Neural cell (in vitro differentiated cells): ENCODE measurements at regions not wholly inside any gene's neighbourhood (a gene's known extent, or its start where the extent isn't known, plus 50 kb on each side); places are given as distances from the start of the nearest gene placed in this dataset.

Experiments
- CTCF ChIP-seq: fragments of 450-650 bp; IDR thresholded peaks from 2 replicates; pipeline ENCODE4 v1.5.1; 2014; ENCODE audit warnings: antibody characterized with exemption, mild to moderate bottlenecking, moderate library complexity; ENCODE audit not compliant: poor library complexity, severe bottlenecking
- EP300 ChIP-seq: fragments of 450-650 bp; conservative IDR thresholded peaks from 2 replicates; pipeline ENCODE4 v1.6.1; 2014; ENCODE audit warnings: antibody characterized with exemption, mild to moderate bottlenecking, moderate library complexity; ENCODE audit not compliant: poor library complexity, severe bottlenecking
- EZH2 ChIP-seq: fragments of 200-600, 300-800 bp; shearing (Covaris generic), sonication (generic); IDR thresholded peaks from 2 replicates; pipeline ENCODE4 v1.6.1; 2014; ENCODE audit warnings: antibody characterized with exemption, low read length, borderline replicate concordance, mild to moderate bottlenecking; ENCODE audit not compliant: insufficient read depth, poor library complexity, severe bottlenecking
- MXI1 ChIP-seq: fragments of 450-650 bp; conservative IDR thresholded peaks from 2 replicates; pipeline ENCODE4 v1.6.1; 2014; ENCODE audit warnings: antibody characterized with exemption, mild to moderate bottlenecking; ENCODE audit not compliant: poor library complexity, severe bottlenecking
- POLR2AphosphoS5 ChIP-seq: IDR thresholded peaks from 2 replicates; pipeline ENCODE4 v1.6.1; 2012
- TAF1 ChIP-seq: IDR thresholded peaks from 2 replicates; pipeline ENCODE4 v1.6.1; 2012; ENCODE audit warnings: low read depth

GRCh38 chr10:51008346-51008745 is 65.9 kb upstream of the PRKG1 start:
- TF ChIP-seq CTCF (no peak), EP300 (no peak), EZH2 (no peak), MXI1 (no peak), TAF1 (no peak), POLR2AphosphoS5 (no peak)
